Activated naive CD8-positive, alpha-beta T cell treated with anti-CD3 and anti-CD28 coated beads, Interleukin-2, amount 50 U/mL, for 24 hours (primary cell): ENCODE measurements at regions not wholly inside any gene's neighbourhood (a gene's known extent, or its start where the extent isn't known, plus 50 kb on each side); places are given as distances from the start of the nearest gene placed in this dataset.
"Not testable (repeated sequence)": the region's sequence is repeated elsewhere in the genome, so short reads cannot be mapped to it uniquely, and the experiment has no call there.

Experiments
- ATAC-seq: fragments of 150-1000 bp; cut with Tn5 transposase; one replicate; pipeline ENCODE4 v1.10.0; 2021
- DNase-seq: peaks from one replicate; pipeline ENCODE4 v3.0.0; 2021
- H3K27ac Mint-ChIP-seq: one replicate; pipeline ENCODE4 v1.8.0; 2021; ENCODE audit warnings: mild to moderate bottlenecking, mixed read lengths
- H3K27me3 Mint-ChIP-seq: one replicate; pipeline ENCODE4 v1.8.0; 2021; ENCODE audit warnings: mixed read lengths
- H3K36me3 Mint-ChIP-seq: one replicate; pipeline ENCODE4 v1.8.0; 2021; ENCODE audit warnings: low read depth, mixed read lengths
- H3K4me1 Mint-ChIP-seq: one replicate; pipeline ENCODE4 v1.8.0; 2021; ENCODE audit warnings: mixed read lengths
- H3K4me3 Mint-ChIP-seq: one replicate; pipeline ENCODE4 v1.8.0; 2021; ENCODE audit warnings: mild to moderate bottlenecking, moderate library complexity, mixed read lengths
- H3K9me3 Mint-ChIP-seq: one replicate; pipeline ENCODE4 v1.8.0; 2021; ENCODE audit warnings: mixed read lengths

DNA sequence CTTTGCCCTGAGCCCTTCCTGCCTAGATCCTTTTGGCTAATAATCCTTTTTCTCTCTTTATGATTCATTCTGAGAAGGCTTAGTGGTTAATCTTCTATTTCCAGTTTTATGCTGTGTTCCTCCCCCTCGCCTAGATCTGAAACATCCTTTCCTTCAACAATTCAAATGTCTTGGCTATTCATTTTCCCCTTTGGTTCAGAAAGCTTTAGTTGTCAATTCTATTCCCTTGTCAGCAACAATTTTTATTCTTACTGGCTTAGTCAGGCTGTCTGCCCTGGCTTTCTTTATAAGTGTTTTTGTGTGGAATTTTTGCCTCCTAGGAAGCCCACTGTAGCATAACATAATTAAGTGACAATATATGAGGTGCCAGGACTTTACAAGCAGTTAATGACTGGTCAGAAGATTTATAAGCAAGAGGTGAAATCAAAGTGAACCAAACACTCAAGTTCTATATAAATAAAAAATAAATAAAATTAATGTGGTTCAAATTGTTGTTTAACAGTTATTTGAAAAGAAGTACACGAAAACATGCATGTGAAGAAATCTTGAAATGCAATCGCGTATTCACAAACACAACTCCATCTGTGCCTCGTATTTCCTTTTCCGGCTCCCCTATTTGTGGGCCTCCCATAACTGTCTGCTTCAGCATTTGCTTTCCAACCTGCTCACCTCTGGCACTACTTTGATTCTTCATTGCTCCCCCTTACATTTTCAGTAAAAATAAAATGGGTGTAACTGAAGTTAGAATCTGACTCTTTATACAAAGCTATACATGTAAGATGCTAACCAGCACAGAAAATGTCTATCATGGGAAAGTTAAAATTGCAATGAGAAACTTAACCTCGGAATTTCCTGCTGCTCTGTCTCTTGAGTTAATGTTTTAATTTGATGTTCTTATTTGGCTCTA is 235.4 kb downstream of the SPRY1 start:
- peaks cover 5% of the 10 kb centered on the region for H3K36me3 Mint-ChIP-seq
- ATAC-seq (peak; percentile 59), DNase-seq (no peak)
- no peaks in the 10 kb centered on the region for H3K27me3 Mint-ChIP-seq
- H3K9me3 Mint-ChIP-seq, result peaks cover 10% of the 10 kb centered on the region
- H3K4me3 Mint-ChIP-seq, result no peak overlapping the region
- H3K27ac Mint-ChIP-seq, result no peak overlapping the region
- H3K4me1 Mint-ChIP-seq, result peaks cover 11% of the 10 kb centered on the region

DNA sequence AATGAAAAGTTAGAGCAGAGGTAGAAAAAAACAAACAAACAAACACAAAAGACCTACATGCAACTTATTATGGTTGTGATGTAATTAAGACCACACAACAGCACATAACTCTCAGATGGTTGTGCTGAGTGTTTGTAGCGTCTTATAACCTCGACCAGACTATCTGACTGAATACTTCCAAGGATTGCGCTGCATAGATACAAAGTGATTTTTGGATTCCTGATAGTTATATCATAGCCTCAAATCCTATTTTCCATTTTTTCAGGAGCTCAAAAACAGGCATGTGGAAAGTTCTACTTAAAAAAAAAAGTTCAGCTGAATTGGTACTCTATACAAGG is 236.1 kb downstream of the SPRY1 start:
- ATAC-seq (no peak), DNase-seq (no peak)
- peaks cover 11% of the 10 kb centered on the region for H3K4me1 Mint-ChIP-seq
- H3K27ac Mint-ChIP-seq, result no peak overlapping the region
- H3K9me3 Mint-ChIP-seq, result peaks cover 15% of the 10 kb centered on the region
- H3K36me3 Mint-ChIP-seq, result peaks cover 5% of the 10 kb centered on the region
- H3K4me3 Mint-ChIP-seq, result no peak overlapping the region
- no peaks in the 10 kb centered on the region for H3K27me3 Mint-ChIP-seq

DNA sequence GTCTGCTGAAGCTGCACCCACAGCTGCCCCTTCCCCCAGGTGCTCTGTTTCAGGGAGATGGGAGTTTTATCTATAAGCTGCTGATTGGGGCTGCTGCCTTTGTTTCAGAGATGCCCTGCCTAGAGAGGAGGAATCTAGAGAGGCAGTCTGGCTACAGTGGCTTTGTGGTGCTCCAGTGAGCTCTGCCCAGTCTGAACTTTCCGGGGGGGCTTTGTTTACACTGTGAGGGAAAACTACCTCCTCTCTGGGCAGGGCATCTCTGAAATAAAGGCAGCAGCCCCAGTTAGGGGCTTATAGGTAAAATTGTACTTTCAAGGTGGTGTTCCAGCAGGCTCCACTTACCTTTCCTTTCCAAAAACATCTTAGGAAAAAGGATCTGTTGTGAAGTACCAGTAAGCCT is 242.2 kb downstream of the SPRY1 start:
- Mint-ChIP-seq H3K36me3 (peaks cover 5% of the 10 kb centered on the region), H3K4me3 (no peak overlapping the region), H3K27me3 (no peaks in the 10 kb centered on the region), H3K27ac (no peak overlapping the region), H3K4me1 (peaks cover 10% of the 10 kb centered on the region), H3K9me3 (peaks cover 19% of the 10 kb centered on the region)
- ATAC-seq, result no peak
- no peak for DNase-seq

DNA sequence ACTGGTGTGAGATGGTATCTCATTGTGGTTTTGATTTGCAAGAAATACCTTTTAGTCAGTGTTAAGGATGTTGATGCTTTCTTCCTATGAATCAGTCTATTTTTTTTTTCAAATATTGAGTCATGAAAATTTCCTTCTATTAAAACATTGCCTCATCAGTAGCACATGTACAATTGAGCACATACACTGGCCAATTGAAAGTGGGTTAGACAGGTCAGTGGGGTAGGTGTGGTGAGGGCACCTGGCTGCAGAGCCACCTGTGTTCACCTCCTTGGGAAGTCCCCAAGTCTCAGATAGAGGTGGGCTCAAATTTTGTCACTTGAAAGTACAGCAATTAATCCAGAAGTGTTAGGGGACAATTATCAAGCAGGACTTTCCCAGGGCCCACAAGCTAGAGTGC is 243.7 kb downstream of the SPRY1 start:
- peaks cover 2% of the 10 kb centered on the region for H3K36me3 Mint-ChIP-seq
- ATAC-seq, result peak; percentile 92
- H3K4me3 Mint-ChIP-seq, result no peak overlapping the region

DNA sequence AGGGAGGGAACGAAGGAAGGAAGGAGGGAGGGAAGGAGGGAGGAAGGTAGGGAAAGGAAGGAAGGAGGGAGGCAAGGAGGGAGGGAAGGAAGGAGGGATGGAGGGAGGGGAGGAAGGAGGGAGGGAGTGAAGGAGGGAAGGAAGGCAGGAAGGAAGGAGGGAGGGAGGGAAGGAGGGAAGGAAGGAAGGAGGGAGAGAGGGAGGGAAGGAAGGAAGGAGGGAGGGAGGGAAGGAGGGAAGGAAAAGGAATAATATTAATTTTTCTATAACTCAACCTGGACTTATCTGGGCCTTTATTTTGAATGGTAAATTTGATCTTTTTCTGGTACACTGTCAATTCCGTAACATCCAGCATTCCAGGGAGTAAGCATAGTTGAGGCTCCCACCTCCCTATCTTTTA is 244.2 kb downstream of the SPRY1 start:
- no peak for ATAC-seq
- Mint-ChIP-seq H3K36me3 (peaks cover under 1% of the 10 kb centered on the region), H3K4me3 (no peak overlapping the region), H3K9me3 (peaks cover 16% of the 10 kb centered on the region), H3K27me3 (no peaks in the 10 kb centered on the region), H3K4me1 (peaks cover 10% of the 10 kb centered on the region), H3K27ac (no peak overlapping the region)
- no peak for DNase-seq

More for the DNA sequence above, 243.7 kb downstream of the SPRY1 start:
- Mint-ChIP-seq H3K9me3 (peaks cover 17% of the 10 kb centered on the region), H3K4me1 (peaks cover 10% of the 10 kb centered on the region), H3K27ac (peak overlapping the region; percentile 79), H3K27me3 (no peaks in the 10 kb centered on the region)
- no peak for DNase-seq

DNA sequence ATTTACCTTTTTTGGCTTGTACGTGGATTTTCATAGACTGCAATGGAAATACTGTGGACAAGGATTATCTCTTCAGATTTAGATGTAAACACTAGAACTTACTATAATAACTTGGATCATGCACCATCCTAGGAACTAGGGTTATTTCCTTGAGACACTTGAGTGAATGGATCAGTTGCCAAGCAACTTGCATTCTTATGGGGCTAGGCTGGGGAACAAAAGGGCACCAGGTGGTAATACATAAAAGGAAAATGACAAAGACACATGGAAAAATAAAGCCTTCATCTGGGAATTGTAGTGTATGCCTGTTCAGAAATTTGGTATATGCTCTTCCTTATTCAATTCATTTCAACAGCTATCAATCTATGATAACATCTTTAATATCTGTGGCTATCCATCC is 247.1 kb downstream of the SPRY1 start:
- no peaks in the 10 kb centered on the region for H3K9me3 Mint-ChIP-seq
- no peak for DNase-seq
- H3K4me3 Mint-ChIP-seq, result no peak overlapping the region
- ATAC-seq, result no peak
- H3K36me3 Mint-ChIP-seq, result no peaks in the 10 kb centered on the region
- H3K4me1 Mint-ChIP-seq, result peaks cover 10% of the 10 kb centered on the region
- H3K27me3 Mint-ChIP-seq, result no peaks in the 10 kb centered on the region
- no peak overlapping the region for H3K27ac Mint-ChIP-seq

DNA sequence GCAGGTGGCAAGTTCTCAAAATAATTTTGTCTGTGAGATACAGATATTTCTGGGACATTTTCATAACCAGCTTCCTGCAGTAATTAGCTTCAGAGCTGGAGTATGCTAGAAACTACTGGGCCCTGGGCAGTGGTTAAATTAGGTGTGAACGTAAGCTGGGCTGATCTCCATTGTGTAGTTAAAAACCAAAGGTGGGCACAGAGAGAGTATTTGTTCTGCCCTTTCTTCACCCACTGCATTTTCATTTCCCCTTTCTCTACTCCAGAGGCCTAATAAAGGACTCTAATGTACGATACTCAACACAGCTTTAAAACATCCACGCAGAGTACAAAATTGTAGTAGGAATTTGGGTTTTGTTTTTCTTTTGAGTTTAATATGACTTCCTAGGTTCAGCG is 252.7 kb downstream of the SPRY1 start:
- no peaks in the 10 kb centered on the region for H3K9me3 Mint-ChIP-seq
- no peaks in the 10 kb centered on the region for H3K4me1 Mint-ChIP-seq
- ATAC-seq (no peak), DNase-seq (no peak)
- no peaks in the 10 kb centered on the region for H3K36me3 Mint-ChIP-seq
- no peaks in the 10 kb centered on the region for H3K27me3 Mint-ChIP-seq
- H3K4me3 Mint-ChIP-seq, result no peak overlapping the region
- no peak overlapping the region for H3K27ac Mint-ChIP-seq

DNA sequence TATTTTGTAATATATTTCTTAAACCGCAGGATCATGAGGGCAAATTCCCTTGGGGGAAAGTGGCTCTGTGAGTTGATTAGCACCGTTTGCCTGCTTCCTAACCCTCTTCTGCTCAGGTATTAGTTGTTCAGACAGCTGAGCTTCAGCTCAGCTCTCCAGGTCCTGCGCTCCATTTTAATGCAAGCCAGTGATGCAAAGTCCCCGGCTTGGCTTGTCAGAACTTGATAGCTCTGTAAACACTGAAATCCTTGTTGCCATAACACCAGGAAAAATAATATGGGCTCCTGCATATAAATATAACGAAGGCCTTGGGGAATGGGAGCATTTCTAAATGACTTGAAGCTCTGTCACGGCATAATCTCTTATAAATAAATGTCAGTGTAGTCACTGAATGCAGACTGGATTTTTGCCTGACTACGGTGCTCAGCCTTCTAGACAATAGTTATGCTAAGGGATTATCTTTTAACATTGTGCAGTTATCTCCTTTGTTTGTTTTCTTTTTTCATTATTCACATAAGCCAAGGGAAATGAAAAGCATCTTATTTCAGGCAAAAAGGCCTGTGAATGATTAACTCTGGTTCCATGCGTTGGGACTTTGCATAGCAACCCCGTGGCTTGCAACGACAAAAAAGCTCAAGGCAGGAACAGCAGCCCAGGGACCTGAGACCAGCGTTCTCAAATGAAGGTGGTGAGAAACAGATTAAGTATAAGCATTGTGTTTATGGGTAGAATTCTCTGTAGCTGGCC is 253.2 kb downstream of the SPRY1 start:
- no peaks in the 10 kb centered on the region for H3K27me3 Mint-ChIP-seq
- ATAC-seq, result no peak

DNA sequence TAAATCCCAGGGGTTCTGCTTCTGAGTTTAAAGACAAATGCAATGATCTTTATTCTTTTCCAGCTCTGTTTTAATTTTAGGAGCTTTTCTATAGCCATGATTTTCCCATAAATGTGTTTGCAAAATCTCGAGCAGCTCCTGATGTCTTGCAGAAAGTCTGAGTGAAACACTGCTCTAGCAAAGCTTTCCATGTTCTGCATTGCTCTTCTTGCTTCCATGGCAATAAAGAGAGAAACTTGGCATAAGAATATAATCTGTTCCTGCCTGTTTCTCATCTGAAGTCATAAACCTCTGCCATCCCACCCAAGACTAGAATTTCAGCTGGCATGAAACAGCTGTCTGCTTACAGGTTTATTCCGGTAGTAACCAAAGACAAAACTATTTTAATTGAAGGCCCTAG is 254.5 kb downstream of the SPRY1 start:
- Mint-ChIP-seq H3K36me3 (no peaks in the 10 kb centered on the region), H3K4me1 (no peaks in the 10 kb centered on the region), H3K4me3 (no peak overlapping the region), H3K27me3 (no peaks in the 10 kb centered on the region), H3K27ac (no peak overlapping the region), H3K9me3 (peaks cover 8% of the 10 kb centered on the region)
- ATAC-seq (no peak), DNase-seq (no peak)

More for the DNA sequence above, 253.2 kb downstream of the SPRY1 start:
- Mint-ChIP-seq H3K36me3 (no peaks in the 10 kb centered on the region), H3K4me3 (no peak overlapping the region), H3K9me3 (no peaks in the 10 kb centered on the region), H3K27ac (no peak overlapping the region), H3K4me1 (no peaks in the 10 kb centered on the region)
- DNase-seq, result no peak

DNA sequence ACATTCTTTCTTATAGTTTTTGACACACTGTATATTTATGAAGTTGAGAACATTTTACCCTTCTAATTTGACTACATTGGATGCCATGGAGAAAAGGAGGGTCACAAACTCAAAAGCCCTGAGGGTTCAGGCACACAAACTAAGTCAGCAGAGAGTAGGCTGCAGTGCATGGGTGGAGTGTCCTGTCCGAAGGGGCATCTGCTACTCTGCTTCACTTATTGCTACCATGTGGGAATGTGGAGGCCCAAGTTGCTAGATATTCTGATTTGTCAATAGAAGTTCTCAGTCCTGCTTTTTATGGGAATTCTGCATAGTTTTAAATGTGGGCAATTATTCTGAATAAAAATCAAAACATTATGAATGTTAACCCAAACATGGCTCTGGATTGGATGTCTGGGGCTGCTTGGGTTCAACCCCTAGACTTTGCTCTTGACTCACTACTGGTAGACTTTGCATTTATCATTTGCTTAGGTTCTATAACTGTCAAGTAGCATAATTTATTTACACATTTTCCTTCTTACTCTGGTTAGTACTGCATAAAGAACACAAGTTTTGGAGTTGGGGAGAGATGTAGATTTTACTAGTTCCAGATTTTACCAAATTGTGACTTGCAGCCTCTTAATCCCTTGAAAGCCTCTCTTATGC is 255.1 kb downstream of the SPRY1 start:
- H3K4me1 Mint-ChIP-seq, result no peaks in the 10 kb centered on the region
- no peak for DNase-seq
- H3K27me3 Mint-ChIP-seq, result no peaks in the 10 kb centered on the region
- no peak overlapping the region for H3K27ac Mint-ChIP-seq
- no peak overlapping the region for H3K4me3 Mint-ChIP-seq
- no peak for ATAC-seq
- no peaks in the 10 kb centered on the region for H3K36me3 Mint-ChIP-seq
- peaks cover 10% of the 10 kb centered on the region for H3K9me3 Mint-ChIP-seq

DNA sequence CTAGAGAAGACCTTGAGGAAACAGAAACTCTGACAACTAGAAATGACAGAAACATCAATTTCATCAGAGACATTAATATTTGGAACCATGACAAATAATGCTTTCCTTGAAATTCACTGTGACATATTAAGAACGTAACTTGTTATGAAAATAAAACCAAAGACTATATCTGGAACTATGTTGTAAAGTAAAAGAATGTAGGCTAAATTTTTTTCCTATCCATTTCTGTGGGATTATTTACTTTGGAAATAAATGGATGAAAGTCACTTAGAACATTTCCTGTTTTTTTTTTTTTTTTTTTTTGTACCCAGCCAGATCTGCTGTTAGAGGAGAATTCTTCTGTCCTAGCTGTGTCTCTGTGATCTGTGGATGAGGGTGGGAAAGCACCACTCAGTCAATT is 255.9 kb downstream of the SPRY1 start:
- Mint-ChIP-seq H3K4me3 (no peak overlapping the region), H3K36me3 (peaks cover 3% of the 10 kb centered on the region), H3K27me3 (no peaks in the 10 kb centered on the region), H3K27ac (no peak overlapping the region), H3K4me1 (peaks cover 6% of the 10 kb centered on the region), H3K9me3 (peaks cover 15% of the 10 kb centered on the region)
- no peak for DNase-seq
- no peak for ATAC-seq

DNA sequence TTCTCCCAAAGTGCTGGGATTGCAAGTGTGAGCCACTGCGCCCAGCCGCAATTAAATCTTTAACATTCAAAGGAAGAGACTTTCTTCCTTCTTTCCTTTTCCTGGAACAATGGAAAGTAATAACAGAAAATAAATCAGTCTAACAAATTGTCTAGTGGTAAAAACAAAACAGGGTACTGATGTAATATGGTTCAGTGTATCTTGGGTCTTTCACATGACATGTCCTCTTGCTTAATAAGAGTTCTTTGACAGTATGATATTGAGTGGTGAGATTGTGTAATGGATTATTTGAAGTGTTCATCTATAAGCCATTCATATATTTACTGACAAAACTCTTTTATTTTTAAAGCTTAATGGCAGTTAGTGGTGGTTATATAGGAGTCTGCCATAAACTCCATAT is 256.6 kb downstream of the SPRY1 start:
- DNase-seq (no peak), ATAC-seq (no peak)
- Mint-ChIP-seq H3K27me3 (no peaks in the 10 kb centered on the region), H3K27ac (no peak overlapping the region), H3K36me3 (peaks cover 3% of the 10 kb centered on the region), H3K4me3 (no peak overlapping the region), H3K4me1 (peaks cover 13% of the 10 kb centered on the region), H3K9me3 (peaks cover 15% of the 10 kb centered on the region)

DNA sequence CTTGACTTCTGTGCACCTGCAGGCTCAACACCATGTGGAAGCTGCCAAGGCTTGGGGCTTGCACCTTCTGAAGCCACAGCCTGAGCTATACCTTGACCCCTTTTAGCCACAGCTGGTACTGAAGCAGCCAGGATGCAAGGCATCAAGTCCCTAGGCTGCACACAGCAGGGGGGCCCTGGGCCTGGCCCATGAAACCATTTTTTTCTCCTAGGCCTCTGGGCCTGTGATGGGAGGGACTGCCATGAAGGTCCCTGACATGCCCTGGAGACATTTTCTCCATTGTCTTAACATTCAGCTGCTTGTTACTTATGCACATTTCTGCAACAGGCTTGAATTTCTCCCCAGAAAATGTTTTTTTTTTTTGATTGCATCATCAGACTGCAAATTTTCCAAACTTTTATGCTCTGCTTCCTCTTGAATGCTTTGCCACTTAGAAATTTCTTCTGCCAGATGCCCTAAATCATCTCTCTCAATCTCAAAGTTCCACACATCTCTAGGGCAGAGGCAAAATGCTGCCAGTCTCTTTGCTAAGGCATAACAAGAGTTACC is 260.2 kb downstream of the SPRY1 start:
- H3K27ac Mint-ChIP-seq, H3K36me3 Mint-ChIP-seq, DNase-seq, ATAC-seq, H3K4me3 Mint-ChIP-seq, H3K27me3 Mint-ChIP-seq: not testable (repeated sequence)
- H3K4me1 Mint-ChIP-seq, result peaks cover 19% of the 10 kb centered on the region
- H3K9me3 Mint-ChIP-seq, result peaks cover 15% of the 10 kb centered on the region

DNA sequence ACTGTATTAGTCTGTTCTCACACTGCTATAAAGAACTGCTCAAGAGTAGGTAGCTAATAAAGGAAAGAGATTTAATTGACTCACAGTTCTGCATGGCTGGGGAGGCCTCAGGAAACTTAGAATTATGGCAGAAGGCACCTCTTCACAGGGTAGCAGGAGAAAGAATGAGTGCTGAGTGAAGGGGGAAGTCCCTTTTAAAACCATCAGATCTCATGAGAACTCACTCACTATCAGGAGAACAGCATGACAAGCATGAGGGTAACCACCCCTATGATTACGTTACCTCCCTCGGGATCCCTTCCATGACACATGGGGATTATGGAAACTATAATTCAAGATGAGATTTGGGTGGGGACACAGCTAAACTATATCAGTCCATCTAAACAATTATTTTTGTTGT is 261.0 kb downstream of the SPRY1 start:
- H3K36me3 Mint-ChIP-seq, result not testable (repeated sequence)

More for the DNA sequence above, 261.0 kb downstream of the SPRY1 start:
- Mint-ChIP-seq H3K9me3 (peaks cover 15% of the 10 kb centered on the region), H3K4me1 (peaks cover 19% of the 10 kb centered on the region)
- not testable (repeated sequence) for H3K4me3 Mint-ChIP-seq, H3K27ac Mint-ChIP-seq, DNase-seq, H3K27me3 Mint-ChIP-seq
- ATAC-seq, result peak; percentile 77
